ENCODE measurements at regions not wholly inside any gene's neighbourhood (a gene's known extent, or its start where the extent isn't known, plus 50 kb on each side); places are given as distances from the start of the nearest gene placed in this dataset.

- TF ChIP-seq POLR2AphosphoS5 (IDR thresholded peaks at IDR 0.05; ENCODE audit: low read depth, low read length) (no peak), CTCF (IDR thresholded peaks at IDR 0.05) (no peak)
Observed at GRCh38 chr16:80436510-80436909, 104.3 kb upstream of the DYNLRB2 start.
